ENCODE measurements at regions not wholly inside any gene's neighbourhood (a gene's known extent, or its start where the extent isn't known, plus 50 kb on each side); places are given as distances from the start of the nearest gene placed in this dataset.
"Not testable (repeated sequence)": the region's sequence is repeated elsewhere in the genome, so short reads cannot be mapped to it uniquely, and the experiment has no call there.

DNA sequence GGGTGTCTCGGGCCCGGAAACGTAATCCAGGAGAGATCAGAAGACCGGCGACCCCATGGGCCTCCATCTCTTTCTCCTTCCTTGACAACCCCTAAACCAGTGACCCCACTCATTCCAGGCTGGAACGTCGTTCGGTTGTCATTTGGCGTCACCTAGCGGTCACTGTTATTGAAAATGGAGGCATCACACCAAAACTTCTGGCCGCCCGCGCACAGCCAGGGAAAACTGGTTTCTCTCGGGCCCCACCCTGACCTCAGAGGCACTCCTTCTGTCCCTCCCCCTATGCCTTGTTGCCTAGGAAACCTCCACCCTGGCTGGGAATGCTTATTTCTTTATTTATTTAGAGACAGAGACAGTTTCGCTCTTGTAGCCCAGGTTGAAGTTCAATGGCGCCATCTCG, 2327.3 kb upstream of the TPTE start:
- not testable (repeated sequence) for DNase-seq

DNA sequence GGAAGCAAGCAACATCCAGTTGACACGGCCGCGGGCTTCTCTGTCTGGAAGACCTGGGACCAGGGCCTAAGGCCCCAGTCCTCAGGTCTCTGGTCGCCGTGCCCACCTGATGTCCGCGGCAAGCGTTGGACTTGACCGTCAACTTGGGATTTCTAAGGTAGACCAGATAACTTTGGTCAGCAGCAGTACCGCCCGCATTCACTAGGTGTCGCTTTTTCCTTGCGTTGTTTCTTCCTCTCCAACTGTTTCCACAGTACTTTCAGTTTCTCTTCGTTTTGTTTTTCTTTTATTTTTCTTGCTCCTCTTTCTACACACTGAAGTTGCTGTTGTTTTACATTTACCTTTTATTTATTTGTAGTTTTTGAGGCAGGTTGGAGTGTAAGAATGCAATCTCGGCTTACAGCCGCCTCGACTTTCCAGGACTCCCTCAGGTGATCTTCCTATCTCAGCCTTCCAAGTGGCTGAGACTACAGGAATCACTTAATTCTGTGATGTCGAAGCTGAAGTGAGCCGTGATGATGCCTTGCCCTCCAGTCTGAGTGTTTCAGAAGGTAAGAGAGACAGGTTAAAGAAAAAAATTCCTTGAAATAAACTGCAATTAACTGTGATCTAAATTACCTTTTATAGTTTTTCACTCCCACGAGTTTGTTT, 2323.9 kb upstream of the TPTE start:
- DNase-seq, result not testable (repeated sequence)

DNA sequence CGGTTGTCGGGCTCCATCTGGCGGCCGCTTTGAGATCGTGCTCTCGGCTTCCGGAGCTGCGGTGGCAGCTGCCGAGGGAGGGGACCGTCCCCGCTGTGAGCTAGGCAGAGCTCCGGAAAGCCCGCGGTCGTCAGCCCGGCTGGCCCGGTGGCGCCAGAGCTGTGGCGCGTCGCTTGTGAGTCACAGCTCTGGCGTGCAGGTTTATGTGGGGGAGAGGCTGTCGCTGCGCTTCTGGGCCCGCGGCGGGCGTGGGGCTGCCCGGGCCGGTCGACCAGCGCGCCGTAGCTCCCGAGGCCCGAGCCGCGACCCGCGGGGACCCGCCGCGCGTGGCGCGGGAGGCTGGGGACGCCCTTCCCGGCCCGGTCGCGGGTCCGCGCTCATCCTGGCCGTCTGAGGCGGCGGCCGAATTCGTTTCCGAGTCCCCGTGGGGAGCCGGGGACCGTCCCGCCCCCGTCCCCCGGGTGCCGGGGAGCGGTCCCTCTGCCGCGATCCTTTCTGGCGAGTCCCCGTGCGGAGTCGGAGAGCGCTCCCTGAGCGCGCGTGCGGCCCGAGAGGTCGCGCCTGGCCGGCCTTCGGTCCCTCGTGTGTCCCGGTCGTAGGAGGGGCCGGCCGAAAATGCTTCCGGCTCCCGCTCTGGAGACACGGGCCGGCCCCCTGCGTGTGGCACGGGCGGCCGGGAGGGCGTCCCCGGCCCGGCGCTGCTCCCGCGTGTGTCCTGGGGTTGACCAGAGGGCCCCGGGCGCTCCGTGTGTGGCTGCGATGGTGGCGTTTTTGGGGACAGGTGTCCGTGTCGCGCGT, 2316.1 kb upstream of the TPTE start:
- DNase-seq, result not testable (repeated sequence)

DNA sequence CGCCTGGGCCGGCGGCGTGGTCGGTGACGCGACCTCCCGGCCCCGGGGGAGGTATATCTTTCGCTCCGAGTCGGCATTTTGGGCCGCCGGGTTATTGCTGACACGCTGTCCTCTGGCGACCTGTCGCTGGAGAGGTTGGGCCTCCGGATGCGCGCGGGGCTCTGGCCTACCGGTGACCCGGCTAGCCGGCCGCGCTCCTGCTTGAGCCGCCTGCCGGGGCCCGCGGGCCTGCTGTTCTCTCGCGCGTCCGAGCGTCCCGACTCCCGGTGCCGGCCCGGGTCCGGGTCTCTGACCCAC, 2315.5 kb upstream of the TPTE start:
- not testable (repeated sequence) for DNase-seq

DNA sequence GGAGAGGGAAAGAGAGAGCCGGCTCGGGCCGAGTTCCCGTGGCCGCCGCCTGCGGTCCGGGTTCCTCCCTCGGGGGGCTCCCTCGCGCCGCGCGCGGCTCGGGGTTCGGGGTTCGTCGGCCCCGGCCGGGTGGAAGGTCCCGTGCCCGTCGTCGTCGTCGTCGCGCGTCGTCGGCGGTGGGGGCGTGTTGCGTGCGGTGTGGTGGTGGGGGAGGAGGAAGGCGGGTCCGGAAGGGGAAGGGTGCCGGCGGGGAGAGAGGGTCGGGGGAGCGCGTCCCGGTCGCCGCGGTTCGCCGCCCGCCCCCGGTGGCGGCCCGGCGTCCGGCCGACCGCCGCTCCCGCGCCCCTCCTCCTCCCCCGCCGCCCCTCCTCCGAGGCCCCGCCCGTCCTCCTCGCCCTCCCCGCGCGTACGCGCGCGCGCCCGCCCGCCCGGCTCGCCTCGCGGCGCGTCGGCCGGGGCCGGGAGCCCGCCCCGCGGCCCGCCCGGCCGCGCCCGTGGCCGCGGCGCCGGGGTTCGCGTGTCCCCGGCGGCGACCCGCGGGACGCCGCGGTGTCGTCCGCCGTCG, 2308.3 kb upstream of the TPTE start:
- DNase-seq, result peak; percentile 89

GRCh38 chr21:8214539-8214938, 2306.8 kb upstream of the TPTE start:
- not testable (repeated sequence) for DNase-seq

DNA sequence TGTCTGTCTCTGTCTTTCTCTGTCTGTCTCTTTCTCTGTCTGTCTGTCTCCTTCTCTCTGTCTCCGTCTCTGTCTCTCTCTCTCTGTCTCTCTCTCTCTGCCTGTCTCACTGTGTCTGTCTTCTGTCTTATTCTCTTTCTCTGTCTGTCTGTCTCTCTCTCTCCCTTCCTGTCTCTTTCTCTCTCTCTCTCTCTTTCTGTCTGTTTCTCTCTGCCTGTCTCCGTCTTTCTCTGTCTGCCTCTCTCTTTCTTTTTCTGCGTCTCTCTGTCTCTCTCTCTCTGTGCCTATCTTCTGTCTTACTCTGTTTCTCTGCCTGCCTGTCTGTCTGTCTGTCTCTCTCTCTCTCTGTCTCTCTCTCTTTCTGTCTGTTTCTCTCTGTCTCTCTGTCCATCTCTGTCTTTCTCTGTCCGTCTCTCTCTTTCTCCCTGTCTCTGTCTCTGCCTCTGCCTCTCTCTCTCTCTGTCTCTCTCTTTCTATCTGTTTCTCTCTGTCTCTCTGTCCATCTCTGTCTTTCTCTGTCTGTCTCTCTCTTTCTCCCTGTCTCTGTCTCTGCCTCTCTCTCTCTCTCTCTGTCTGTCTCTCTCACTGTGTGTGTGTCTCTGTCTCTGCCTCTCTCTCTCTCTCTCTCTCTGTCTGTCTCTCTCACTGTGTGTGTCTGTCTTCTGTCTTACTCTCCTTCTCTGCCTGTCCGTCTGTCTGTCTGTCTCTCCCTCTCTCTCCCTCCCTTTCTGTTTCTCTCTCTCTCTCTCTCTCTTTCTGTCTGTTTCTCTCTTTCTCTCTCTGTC, 2291.8 kb upstream of the TPTE start:
- DNase-seq, result not testable (repeated sequence)

- not testable (repeated sequence) for DNase-seq
Measured at GRCh38 chr21:8231252-8231651, 2290.1 kb upstream of the TPTE start.

DNA sequence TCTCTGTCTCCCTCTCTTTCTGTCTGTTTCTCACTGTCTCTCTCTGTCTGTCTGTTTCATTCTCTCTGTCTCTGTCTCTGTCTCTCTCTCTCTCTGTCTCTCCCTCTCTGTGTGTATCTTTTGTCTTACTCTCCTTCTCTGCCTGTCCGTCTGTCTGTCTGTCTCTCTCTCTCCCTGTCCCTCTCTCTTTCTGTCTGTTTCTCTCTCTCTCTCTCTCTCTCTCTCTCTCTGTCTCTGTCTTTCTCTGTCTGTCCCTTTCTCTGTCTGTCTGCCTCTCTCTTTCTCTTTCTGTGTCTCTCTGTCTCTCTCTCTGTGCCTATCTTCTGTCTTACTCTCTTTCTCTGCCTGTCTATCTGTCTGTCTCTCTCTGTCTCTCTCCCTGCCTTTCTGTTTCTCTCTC, 2288.4 kb upstream of the TPTE start:
- not testable (repeated sequence) for DNase-seq

DNA sequence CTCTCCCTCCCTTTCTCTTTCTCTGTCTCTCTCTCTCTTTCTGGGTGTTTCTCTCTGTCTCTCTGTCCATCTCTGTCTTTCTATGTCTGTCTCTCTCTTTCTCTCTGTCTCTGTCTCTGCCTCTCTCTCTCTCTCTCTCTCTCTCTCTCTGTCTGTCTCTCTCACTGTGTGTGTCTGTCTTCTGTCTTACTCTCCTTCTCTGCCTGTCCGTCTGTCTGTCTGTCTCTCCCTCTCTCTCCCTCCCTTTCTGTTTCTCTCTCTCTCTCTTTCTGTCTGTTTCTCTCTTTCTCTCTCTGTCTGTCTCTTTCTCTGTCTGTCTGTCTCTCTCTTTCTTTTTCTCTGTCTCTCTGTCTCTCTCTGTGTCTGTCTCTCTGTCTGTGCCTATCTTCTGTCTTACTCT, 2287.3 kb upstream of the TPTE start:
- DNase-seq, result not testable (repeated sequence)

DNA sequence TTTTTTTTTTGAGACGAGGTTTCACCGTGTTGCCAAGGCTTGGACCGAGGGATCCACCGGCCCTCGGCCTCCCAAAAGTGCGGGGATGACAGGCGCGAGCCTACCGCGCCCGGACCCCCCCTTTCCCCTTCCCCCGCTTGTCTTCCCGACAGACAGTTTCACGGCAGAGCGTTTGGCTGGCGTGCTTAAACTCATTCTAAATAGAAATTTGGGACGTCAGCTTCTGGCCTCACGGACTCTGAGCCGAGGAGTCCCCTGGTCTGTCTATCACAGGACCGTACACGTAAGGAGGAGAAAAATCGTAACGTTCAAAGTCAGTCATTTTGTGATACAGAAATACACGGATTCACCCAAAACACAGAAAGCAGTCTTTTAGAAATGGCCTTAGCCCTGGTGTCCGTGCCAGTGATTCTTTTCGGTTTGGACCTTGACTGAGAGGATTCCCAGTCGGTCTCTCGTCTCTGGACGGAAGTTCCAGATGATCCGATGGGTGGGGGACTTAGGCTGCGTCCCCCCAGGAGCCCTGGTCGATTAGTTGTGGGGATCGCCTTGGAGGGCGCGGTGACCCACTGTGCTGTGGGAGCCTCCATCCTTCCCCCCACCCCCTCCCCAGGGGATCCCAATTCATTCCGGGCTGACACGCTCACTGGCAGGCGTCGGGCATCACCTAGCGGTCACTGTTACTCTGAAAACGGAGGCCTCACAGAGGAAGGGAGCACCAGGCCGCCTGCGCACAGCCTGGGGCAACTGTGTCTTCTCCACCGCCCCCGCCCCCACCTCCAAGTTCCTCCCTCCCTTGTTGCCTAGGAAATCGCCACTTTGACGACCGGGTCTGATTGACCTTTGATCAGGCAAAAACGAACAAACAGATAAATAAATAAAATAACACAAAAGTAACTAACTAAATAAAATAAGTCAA, 2276.4 kb upstream of the TPTE start:
- not testable (repeated sequence) for DNase-seq

- DNase-seq, result not testable (repeated sequence)
Measured at GRCh38 chr21:8245642-8246402, 2275.6 kb upstream of the TPTE start.

DNA sequence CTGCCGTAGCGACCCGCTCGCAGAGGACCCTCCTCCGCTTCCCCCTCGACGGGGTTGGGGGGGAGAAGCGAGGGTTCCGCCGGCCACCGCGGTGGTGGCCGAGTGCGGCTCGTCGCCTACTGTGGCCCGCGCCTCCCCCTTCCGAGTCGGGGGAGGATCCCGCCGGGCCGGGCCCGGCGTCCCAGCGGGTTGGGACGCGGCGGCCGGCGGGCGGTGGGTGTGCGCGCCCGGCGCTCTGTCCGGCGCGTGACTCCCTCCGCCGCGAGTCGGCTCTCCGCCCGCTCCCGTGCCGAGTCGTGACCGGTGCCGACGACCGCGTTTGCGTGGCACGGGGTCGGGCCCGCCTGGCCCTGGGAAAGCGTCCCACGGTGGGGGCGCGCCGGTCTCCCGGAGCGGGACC, 2269.7 kb upstream of the TPTE start:
- not testable (repeated sequence) for DNase-seq

DNA sequence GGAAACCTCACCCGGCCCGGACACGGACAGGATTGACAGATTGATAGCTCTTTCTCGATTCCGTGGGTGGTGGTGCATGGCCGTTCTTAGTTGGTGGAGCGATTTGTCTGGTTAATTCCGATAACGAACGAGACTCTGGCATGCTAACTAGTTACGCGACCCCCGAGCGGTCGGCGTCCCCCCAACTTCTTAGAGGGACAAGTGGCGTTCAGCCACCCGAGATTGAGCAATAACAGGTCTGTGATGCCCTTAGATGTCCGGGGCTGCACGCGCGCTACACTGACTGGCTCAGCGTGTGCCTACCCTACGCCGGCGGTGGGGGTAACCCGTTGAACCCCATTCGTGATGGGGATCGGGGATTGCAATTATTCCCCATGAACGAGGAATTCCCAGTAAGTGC, 2266.3 kb upstream of the TPTE start:
- DNase-seq, result peak; percentile 1

- peak; percentile 27 for DNase-seq
Measured at GRCh38 chr21:8257083-8257799, 2264.1 kb upstream of the TPTE start.

DNA sequence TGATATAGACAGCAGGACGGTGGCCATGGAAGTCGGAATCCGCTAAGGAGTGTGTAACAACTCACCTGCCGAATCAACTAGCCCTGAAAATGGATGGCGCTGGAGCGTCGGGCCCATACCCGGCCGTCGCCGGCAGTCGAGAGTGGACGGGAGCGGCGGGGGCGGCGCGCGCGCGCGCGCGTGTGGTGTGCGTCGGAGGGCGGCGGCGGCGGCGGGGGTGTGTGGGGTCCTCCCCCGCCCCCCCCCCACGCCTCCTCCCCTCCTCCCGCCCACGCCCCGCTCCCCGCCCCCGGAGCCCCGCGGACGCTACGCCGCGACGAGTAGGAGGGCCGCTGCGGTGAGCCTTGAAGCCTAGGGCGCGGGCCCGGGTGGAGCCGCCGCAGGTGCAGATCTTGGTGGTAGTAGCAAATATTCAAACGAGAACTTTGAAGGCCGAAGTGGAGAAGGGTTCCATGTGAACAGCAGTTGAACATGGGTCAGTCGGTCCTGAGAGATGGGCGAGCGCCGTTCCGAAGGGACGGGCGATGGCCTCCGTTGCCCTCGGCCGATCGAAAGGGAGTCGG, 2261.2 kb upstream of the TPTE start:
- DNase-seq, result not testable (repeated sequence)
